Adrenal gland (tissue), 9 donors: ENCODE measurements at regions not wholly inside any gene's neighbourhood (a gene's known extent, or its start where the extent isn't known, plus 50 kb on each side); places are given as distances from the start of the nearest gene placed in this dataset.

Source experiments
- DNase-seq, 7 donors: peaks; one replicate each; pipeline ENCODE4 v3.0.0-alpha.2; 2019 to 2020
- H3K27ac ChIP-seq, 5 donors: fragments of 200-600 bp; sonication (generic) in 4 of 5; 1 replicate in 3 of 5; 2 replicates in 2 of 5; pipeline versions ENCODE4 v1.5.1 to v1.8.0; 2016 to 2020; ENCODE audit warnings: mild to moderate bottlenecking in 1 of 5
- H3K27me3 ChIP-seq: fragments of 200-600 bp; 2 replicates; pipeline ENCODE4 v1.8.0; 2021
- H3K36me3 ChIP-seq, 2 donors: fragments of 200-600 bp; replicated peaks in 1 of 2; 1 replicate in 1 of 2; 2 replicates in 1 of 2; pipeline versions ENCODE4 v1.5.1 to v1.8.0; 2018 to 2022
- H3K4me1 ChIP-seq, 2 donors: fragments of 200-600 bp; replicated peaks in 1 of 2; 1 replicate in 1 of 2; 2 replicates in 1 of 2; pipeline versions ENCODE4 v1.5.1 to v1.8.0; 2018 to 2021
- H3K4me3 ChIP-seq, 4 donors: fragments of 200-600 bp; sonication (generic) in 3 of 4; one replicate each; pipeline ENCODE4 v1.5.1; 2016 to 2018
- H3K9me3 ChIP-seq, 3 donors: fragments of 200-600 bp; sonication (generic) in 1 of 3; replicated peaks in 1 of 3; 1 replicate in 2 of 3; 2 replicates in 1 of 3; pipeline versions ENCODE4 v1.5.1 to v1.8.0; 2016 to 2021
- CTCF ChIP-seq, 6 experiments: fragments of 450-650 bp in 4 of 6; fragments of 200-600 bp in 2 of 6; sonication (generic) in 1 of 6; IDR thresholded peaks; 1 replicate in 5 of 6; 2 replicates in 1 of 6; pipeline versions ENCODE4 v1.5.1 to v1.8.0; 2016 to 2021; ENCODE audit warnings: antibody characterized with exemption in 6 of 6, mild to moderate bottlenecking in 2 of 6, moderate library complexity in 1 of 6
- POLR2A ChIP-seq, 2 donors: fragments of 450-650 bp; IDR thresholded peaks; one replicate each; pipeline ENCODE4 v1.6.1; 2017; ENCODE audit warnings: antibody characterized with exemption in 2 of 2, mild to moderate bottlenecking in 2 of 2, moderate library complexity in 1 of 2
- WGBS, 4 donors: extraction: QIAGEN DNeasy Blood & Tissue Kit in 2 of 4; methylation state at CpG; one replicate each; pipeline versions ENCODE4 v1.1.5 to v1.1.7; 2013 to 2017; 5-methylcytosine and 5-hydroxymethylcytosine counted together
- intact Hi-C, 2 donors: fragments of 100-400 bp; cut with DNase I; formaldehyde crosslinking; loops; one replicate each; pipeline versions ENCODE4 v1.14.1 to v1.15.0; 2022 to 2023
- donor health status: healthy with polysubstance abuse.
- donor health status: Bipolar disorder and iron deficiency.
- donor health status: DM: yes; HTN: yes; CAD: no.
- donor health status: DM: no; HTN: no; CAD: no.
- donor health status: DM: no; HTN: no; CAD: no.

DNA sequence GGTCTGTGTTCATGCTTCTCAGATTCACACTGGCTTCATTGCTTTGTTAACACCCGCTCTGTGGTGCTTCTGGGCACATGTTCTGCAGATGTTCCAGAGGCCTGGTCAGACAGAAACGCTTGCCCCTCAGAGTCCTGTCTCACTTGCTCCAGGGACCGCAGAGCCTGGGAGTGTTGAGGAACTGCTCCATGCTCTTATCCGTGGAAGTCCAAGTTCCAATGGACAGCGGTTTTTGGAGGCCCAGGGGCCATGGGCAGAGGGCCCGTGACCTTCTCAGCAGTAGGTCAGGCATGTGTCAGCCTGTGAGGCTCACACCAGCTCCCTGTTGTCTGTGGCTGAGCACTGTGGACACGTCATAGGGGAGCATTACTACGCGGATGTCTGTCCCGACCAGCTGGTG, 364.7 kb upstream of the IRX1 start:
- H3K27me3 ChIP-seq = no peaks in the 10 kb centered on the region
- no peaks in the 10 kb centered on the region for H3K4me1 ChIP-seq
- no peak for DNase-seq
- no peak overlapping the region for H3K4me3 ChIP-seq
- no peaks in the 10 kb centered on the region for H3K9me3 ChIP-seq
- no peak for TF ChIP-seq CTCF (IDR thresholded peaks at IDR 0.05)
- intact Hi-C loops = no loop called here
- 69 to 85% (median 81%) methylated on average over 5 to 10 of the region's 10 CpGs for WGBS, 4 donors
- no peak overlapping the region for H3K27ac ChIP-seq
- no peaks in the 10 kb centered on the region for H3K36me3 ChIP-seq

DNA sequence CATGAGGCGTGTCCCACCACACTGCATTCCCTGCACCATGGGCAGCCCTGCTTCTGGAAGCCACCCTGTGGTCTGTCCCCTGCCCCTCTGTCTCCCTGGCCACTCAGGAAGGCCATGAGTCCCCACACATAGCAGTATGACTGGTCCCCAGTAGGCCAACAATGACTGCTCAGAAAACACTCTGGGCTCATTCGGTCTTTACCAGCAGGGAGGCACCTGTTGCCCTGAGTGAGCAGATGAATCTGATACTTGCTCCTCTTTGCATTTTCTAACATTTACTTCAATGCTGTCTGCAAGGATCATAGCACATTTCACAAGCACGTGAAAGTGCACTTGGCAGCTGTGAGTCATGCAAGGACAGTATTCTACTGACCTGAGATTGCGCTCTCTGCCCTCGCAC, 365.4 kb upstream of the IRX1 start:
- Histone ChIP-seq H3K4me1 (no peaks in the 10 kb centered on the region), H3K27ac (no peak overlapping the region), H3K36me3 (no peaks in the 10 kb centered on the region), H3K9me3 (no peaks in the 10 kb centered on the region), H3K4me3 (no peak overlapping the region), H3K27me3 (no peaks in the 10 kb centered on the region)
- DNase-seq = no peak
- 76 to 81% (median 77%) methylated on average over 5 of the region's 5 CpGs for WGBS, 4 donors
- TF ChIP-seq CTCF (IDR thresholded peaks at IDR 0.05) (no peak), POLR2A (IDR thresholded peaks at IDR 0.05) (no peak)
- intact Hi-C loops = no loop called here

GRCh38 chr5:3226196-3226920, 369.3 kb upstream of the IRX1 start:
- no peaks in the 10 kb centered on the region for H3K9me3 ChIP-seq
- no peaks in the 10 kb centered on the region for H3K27me3 ChIP-seq
- H3K4me3 ChIP-seq = no peak overlapping the region
- TF ChIP-seq POLR2A (IDR thresholded peaks at IDR 0.05) = no peak
- no peak for TF ChIP-seq CTCF (IDR thresholded peaks at IDR 0.05)
- no peaks in the 10 kb centered on the region for H3K4me1 ChIP-seq
- no peak overlapping the region for H3K27ac ChIP-seq
- no peak for DNase-seq
- H3K36me3 ChIP-seq = no peaks in the 10 kb centered on the region
- 64 to 67% (median 66%) methylated on average over 12 of the region's 12 CpGs for WGBS, 4 donors
- intact Hi-C loops = no loop called here

DNA sequence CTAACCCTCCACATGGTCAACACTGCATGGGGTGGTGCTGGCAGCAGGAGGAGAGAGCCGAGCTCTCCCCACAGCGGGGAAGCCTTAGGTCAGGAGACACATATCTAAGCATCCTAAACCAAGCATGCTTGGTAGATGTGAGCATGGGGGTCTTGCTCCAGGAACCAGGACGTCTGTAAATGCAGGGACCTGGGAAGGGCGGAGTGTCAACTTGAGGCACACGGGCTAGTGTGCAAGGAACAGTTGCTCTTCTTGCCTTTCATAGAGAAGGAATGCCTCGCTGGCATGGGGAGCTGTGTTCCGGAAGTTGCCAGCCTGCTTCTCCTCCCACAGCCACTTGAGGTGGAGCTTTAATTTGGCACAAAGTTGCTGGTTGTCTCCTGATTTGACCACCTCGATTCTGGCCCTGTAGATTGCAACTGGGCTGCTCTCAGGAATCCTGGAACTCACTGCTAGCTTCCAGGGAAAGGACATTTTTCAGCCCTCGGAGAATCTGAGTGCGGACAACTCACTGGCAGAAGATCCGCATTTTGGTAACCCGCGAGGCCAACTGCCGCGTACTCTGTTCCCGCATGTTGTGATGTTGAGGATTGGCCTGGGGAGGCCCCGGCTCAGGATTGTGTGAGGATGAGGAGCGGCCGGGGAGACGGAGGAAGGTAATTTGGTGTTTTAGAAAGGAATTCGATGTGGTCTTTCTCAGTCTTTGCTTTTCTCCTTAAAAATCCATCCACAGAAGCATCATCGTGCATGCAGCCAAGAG, 370.3 kb upstream of the IRX1 start:
- H3K36me3 ChIP-seq = no peaks in the 10 kb centered on the region
- DNase-seq = no peak
- no peaks in the 10 kb centered on the region for H3K27me3 ChIP-seq
- 75 to 84% (median 79%) methylated on average over 21 to 22 of the region's 22 CpGs for WGBS, 4 donors
- intact Hi-C loops = no loop called here
- TF ChIP-seq CTCF (IDR thresholded peaks at IDR 0.05) = no peak
- TF ChIP-seq POLR2A (IDR thresholded peaks at IDR 0.05) = no peak
- no peak overlapping the region for H3K4me3 ChIP-seq
- H3K27ac ChIP-seq = no peak overlapping the region
- H3K4me1 ChIP-seq = no peaks in the 10 kb centered on the region
- H3K9me3 ChIP-seq = no peaks in the 10 kb centered on the region
